ENCODE measurements at regions not wholly inside any gene's neighbourhood (a gene's known extent, or its start where the extent isn't known, plus 50 kb on each side); places are given as distances from the start of the nearest gene placed in this dataset.
"Not testable (repeated sequence)": the region's sequence is repeated elsewhere in the genome, so short reads cannot be mapped to it uniquely, and the experiment has no call there.

DNA sequence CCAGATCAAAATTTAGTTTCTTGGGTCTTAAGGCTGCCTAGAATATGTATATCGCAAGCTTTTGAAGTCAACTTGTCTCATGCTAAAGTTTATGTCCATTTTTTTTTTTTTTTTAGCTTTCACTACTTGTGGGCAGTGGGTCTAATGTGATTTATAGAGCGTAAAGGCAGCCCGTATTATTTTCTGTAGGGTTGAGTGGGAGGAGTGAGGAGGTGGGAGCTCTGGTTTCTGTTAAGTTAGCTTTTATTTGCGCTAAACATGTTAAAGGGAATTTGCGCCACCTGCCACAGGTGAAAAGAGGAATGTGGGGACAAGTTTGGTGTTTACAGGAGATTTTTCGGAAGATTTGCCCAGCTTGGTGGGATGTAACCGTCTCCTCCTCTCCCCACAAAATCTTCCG, 234.2 kb downstream of the IL20RB start:
- TF ChIP-seq, protein P1, sequence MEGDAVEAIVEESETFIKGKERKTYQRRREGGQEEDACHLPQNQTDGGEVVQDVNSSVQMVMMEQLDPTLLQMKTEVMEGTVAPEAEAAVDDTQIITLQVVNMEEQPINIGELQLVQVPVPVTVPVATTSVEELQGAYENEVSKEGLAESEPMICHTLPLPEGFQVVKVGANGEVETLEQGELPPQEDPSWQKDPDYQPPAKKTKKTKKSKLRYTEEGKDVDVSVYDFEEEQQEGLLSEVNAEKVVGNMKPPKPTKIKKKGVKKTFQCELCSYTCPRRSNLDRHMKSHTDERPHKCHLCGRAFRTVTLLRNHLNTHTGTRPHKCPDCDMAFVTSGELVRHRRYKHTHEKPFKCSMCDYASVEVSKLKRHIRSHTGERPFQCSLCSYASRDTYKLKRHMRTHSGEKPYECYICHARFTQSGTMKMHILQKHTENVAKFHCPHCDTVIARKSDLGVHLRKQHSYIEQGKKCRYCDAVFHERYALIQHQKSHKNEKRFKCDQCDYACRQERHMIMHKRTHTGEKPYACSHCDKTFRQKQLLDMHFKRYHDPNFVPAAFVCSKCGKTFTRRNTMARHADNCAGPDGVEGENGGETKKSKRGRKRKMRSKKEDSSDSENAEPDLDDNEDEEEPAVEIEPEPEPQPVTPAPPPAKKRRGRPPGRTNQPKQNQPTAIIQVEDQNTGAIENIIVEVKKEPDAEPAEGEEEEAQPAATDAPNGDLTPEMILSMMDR (IDR thresholded peaks at IDR 0.05; ENCODE audit: partially characterized antibody, unreplicated experiment), result no peak
- H3K4me3 Mint-ChIP-seq (ENCODE audit: unreplicated experiment), result no peak overlapping the region
- H3K9me3 Mint-ChIP-seq (ENCODE audit: unreplicated experiment), result peaks cover 2% of the 10 kb centered on the region
- no peaks in the 10 kb centered on the region for H3K36me3 Mint-ChIP-seq (ENCODE audit: unreplicated experiment)
- DNase-seq, result no peak
- no peaks in the 10 kb centered on the region for H3K27me3 Mint-ChIP-seq (ENCODE audit: unreplicated experiment)
- peaks cover 2% of the 10 kb centered on the region for H3K4me1 Mint-ChIP-seq (ENCODE audit: low read depth, unreplicated experiment)
- H3K27ac Mint-ChIP-seq (ENCODE audit: unreplicated experiment), result no peak overlapping the region

DNA sequence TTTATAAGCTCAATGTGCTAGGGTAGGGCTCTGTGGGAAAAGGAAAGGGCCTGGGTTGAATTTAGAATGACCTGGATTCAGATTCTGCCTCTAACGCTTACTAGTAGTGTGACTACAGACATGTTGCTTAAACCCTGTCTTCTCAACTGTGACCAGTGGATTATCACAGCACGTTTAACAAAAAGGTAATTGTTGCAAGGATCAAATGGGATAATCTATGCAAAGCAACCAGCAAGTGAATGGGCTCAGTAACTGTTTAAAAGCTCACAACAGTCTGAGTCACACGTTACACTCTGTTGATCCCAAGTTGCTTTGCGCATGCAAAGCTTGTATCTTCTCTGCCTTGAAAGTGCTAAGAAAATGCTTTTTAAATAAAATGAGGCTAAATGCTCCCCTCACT, 236.5 kb downstream of the IL20RB start:
- DNase-seq, result no peak
- H3K36me3 Mint-ChIP-seq (ENCODE audit: unreplicated experiment), result peaks cover 2% of the 10 kb centered on the region
- no peak overlapping the region for H3K27ac Mint-ChIP-seq (ENCODE audit: unreplicated experiment)
- TF ChIP-seq, protein P1 (IDR thresholded peaks at IDR 0.05; ENCODE audit: partially characterized antibody, unreplicated experiment), result no peak
- no peaks in the 10 kb centered on the region for H3K27me3 Mint-ChIP-seq (ENCODE audit: unreplicated experiment)
- no peak overlapping the region for H3K4me3 Mint-ChIP-seq (ENCODE audit: unreplicated experiment)
- H3K9me3 Mint-ChIP-seq (ENCODE audit: unreplicated experiment), result peaks cover 2% of the 10 kb centered on the region
- peaks cover 2% of the 10 kb centered on the region for H3K4me1 Mint-ChIP-seq (ENCODE audit: low read depth, unreplicated experiment)

DNA sequence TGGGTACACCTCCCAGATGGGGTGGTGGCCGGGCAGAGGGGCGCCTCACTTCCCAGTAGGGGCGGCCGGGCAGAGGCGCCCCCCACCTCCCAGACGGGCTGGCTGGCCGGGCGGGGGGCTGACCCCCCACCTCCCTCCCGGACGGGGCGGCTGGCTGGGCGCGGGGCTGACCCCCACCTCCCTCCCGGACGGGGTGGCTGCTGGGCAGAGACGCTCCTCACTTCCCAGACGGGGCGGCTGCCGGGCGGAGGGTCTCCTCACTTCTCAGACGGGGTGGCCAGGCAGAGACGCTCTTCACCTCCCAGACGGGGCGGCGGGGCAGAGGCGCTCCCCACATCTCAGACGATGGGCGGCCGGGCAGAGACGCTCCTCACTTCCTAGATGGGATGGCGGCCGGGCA, 240.6 kb downstream of the IL20RB start:
- not testable (repeated sequence) for H3K36me3 Mint-ChIP-seq (ENCODE audit: unreplicated experiment); H3K27ac Mint-ChIP-seq (ENCODE audit: unreplicated experiment); H3K27me3 Mint-ChIP-seq (ENCODE audit: unreplicated experiment); H3K4me3 Mint-ChIP-seq (ENCODE audit: unreplicated experiment); H3K9me3 Mint-ChIP-seq (ENCODE audit: unreplicated experiment); H3K4me1 Mint-ChIP-seq (ENCODE audit: low read depth, unreplicated experiment)
- peak; percentile 19 for DNase-seq

DNA sequence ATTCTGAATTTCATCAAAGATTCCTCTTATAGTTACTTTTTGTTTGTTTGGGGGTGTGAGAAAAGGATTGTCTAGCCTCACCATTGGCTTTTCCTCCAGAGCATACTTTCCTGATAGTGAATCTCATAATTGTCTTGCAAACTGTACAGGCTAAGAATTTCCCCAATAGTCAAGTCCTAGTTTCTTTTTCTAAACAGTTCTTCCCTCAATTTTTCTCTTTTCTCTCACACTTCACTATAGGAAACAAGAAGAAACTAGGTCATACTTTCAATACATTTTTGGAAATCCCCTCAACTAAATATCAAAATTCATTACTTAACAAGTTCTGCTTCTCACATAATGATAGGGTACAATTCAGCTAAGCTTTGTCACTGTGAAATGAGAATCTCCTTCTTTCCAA, 241.9 kb downstream of the IL20RB start:
- no peaks in the 10 kb centered on the region for H3K27me3 Mint-ChIP-seq (ENCODE audit: unreplicated experiment)
- peaks cover 4% of the 10 kb centered on the region for H3K9me3 Mint-ChIP-seq (ENCODE audit: unreplicated experiment)
- H3K36me3 Mint-ChIP-seq (ENCODE audit: unreplicated experiment), result peaks cover 10% of the 10 kb centered on the region
- TF ChIP-seq, protein P1 (IDR thresholded peaks at IDR 0.05; ENCODE audit: partially characterized antibody, unreplicated experiment), result no peak
- H3K4me1 Mint-ChIP-seq (ENCODE audit: low read depth, unreplicated experiment), result no peaks in the 10 kb centered on the region
- no peak overlapping the region for H3K4me3 Mint-ChIP-seq (ENCODE audit: unreplicated experiment)
- no peak overlapping the region for H3K27ac Mint-ChIP-seq (ENCODE audit: unreplicated experiment)
- no peak for DNase-seq

DNA sequence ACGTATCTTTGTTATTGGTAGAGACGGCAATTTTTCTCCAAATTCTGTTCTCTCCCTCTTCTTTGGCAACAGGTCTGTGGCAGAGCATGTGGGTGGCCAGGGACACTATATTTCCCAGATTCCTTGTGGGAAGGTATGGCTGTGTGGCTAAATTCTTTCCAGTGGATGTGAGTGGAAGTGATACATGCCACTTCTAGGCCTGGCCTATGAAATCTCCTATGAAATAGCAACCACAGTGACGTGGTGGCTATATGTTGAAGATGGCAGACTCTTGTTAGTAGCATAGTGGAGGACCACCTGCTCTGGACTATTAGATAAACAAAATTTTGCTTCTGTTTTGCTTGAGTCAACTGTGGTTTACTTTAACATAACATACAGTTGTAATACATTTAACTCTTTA, 243.3 kb downstream of the IL20RB start:
- Mint-ChIP-seq H3K27me3 (ENCODE audit: unreplicated experiment) (no peaks in the 10 kb centered on the region), H3K9me3 (ENCODE audit: unreplicated experiment) (peaks cover 4% of the 10 kb centered on the region), H3K27ac (ENCODE audit: unreplicated experiment) (no peak overlapping the region), H3K36me3 (ENCODE audit: unreplicated experiment) (peaks cover 10% of the 10 kb centered on the region), H3K4me3 (ENCODE audit: unreplicated experiment) (no peak overlapping the region), H3K4me1 (ENCODE audit: low read depth, unreplicated experiment) (peaks cover 2% of the 10 kb centered on the region)
- TF ChIP-seq, protein P1 (IDR thresholded peaks at IDR 0.05; ENCODE audit: partially characterized antibody, unreplicated experiment), result no peak
- no peak for DNase-seq

DNA sequence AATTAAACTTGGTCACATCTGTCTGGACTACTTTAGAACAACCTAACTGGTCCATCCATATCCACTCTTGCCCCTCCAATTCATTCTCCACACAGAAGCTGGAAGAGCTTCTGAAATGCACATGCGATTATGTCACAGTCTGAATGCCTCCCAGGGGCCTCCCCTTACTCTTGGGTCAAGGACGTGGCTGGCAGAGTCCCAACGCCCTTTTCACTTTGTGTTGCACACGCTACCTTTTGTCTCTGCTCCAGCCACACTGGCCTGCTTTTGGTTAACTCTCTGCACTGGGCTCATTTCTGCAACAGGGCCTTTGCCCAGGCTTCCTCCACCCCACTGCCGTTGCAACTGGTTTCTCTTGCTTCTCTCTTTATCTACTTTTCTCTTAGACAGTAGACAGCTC, 245.2 kb downstream of the IL20RB start:
- H3K27ac Mint-ChIP-seq (ENCODE audit: unreplicated experiment), result no peak overlapping the region
- peaks cover 10% of the 10 kb centered on the region for H3K36me3 Mint-ChIP-seq (ENCODE audit: unreplicated experiment)
- H3K4me3 Mint-ChIP-seq (ENCODE audit: unreplicated experiment), result no peak overlapping the region
- no peaks in the 10 kb centered on the region for H3K27me3 Mint-ChIP-seq (ENCODE audit: unreplicated experiment)
- H3K9me3 Mint-ChIP-seq (ENCODE audit: unreplicated experiment), result peaks cover 2% of the 10 kb centered on the region
- TF ChIP-seq, protein P1 (IDR thresholded peaks at IDR 0.05; ENCODE audit: partially characterized antibody, unreplicated experiment), result no peak
- H3K4me1 Mint-ChIP-seq (ENCODE audit: low read depth, unreplicated experiment), result peaks cover 2% of the 10 kb centered on the region
- no peak for DNase-seq
